Activated naive CD4-positive, alpha-beta T cell treated with anti-CD3 and anti-CD28 coated beads for 36 hours (primary cell): ENCODE measurements at regions not wholly inside any gene's neighbourhood (a gene's known extent, or its start where the extent isn't known, plus 50 kb on each side); places are given as distances from the start of the nearest gene placed in this dataset.

ENCODE experiments used
- CTCF ChIA-PET: fragments of 350-600 bp; sonication (Branson Sonifier 250); formaldehyde crosslinking; loops from one replicate; lab custom pipeline; 2021; ENCODE audit warnings: antibody characterized with exemption; lab: Charles Lee
- DNase-seq: peaks from one replicate; pipeline ENCODE4 v3.0.0-alpha.2; 2020
- H3K27ac Mint-ChIP-seq: one replicate; pipeline ENCODE4 v1.8.0; 2021; ENCODE audit warnings: mild to moderate bottlenecking, mixed read lengths
- H3K27me3 Mint-ChIP-seq: one replicate; pipeline ENCODE4 v1.8.0; 2021; ENCODE audit warnings: low read depth, mixed read lengths
- H3K36me3 Mint-ChIP-seq: one replicate; pipeline ENCODE4 v1.8.0; 2021; ENCODE audit warnings: low read depth, mixed read lengths
- H3K4me1 Mint-ChIP-seq: one replicate; pipeline ENCODE4 v1.8.0; 2021; ENCODE audit warnings: low read depth, mixed read lengths
- H3K4me3 Mint-ChIP-seq: one replicate; pipeline ENCODE4 v1.8.0; 2021; ENCODE audit warnings: mild to moderate bottlenecking, moderate library complexity, mixed read lengths
- H3K9me3 Mint-ChIP-seq: one replicate; pipeline ENCODE4 v1.8.0; 2021; ENCODE audit warnings: mixed read lengths
- intact Hi-C: fragments of 100-400 bp; cut with micrococcal nuclease; formaldehyde crosslinking; loops from one replicate; pipeline ENCODE4 v1.15.1; 2023

- Mint-ChIP-seq H3K9me3 (no peaks in the 10 kb centered on the region), H3K27me3 (no peaks in the 10 kb centered on the region), H3K36me3 (no peaks in the 10 kb centered on the region), H3K27ac (no peak overlapping the region), H3K4me1 (peaks cover 19% of the 10 kb centered on the region), H3K4me3 (no peak overlapping the region)
- intact Hi-C loops = no loop called here
- no peak for DNase-seq
- CTCF ChIA-PET = interaction anchor here (0.6 kb wide), 1 partner anchor 790 kb away, joined by 5 read pairs; no protein-coding TSS in a partner anchor
These were observed 567.2 kb downstream of the NPHP4 start for GRCh38 chr1:5424802-5425703.

- no peaks in the 10 kb centered on the region for H3K36me3 Mint-ChIP-seq
- DNase-seq = peak; percentile 51
- intact Hi-C loops = no loop called here
- no peaks in the 10 kb centered on the region for H3K9me3 Mint-ChIP-seq
- no peak overlapping the region for H3K4me3 Mint-ChIP-seq
- CTCF ChIA-PET = no interaction called here
- H3K4me1 Mint-ChIP-seq = peaks cover 19% of the 10 kb centered on the region
- no peaks in the 10 kb centered on the region for H3K27me3 Mint-ChIP-seq
- H3K27ac Mint-ChIP-seq = no peak overlapping the region
These were observed 569.1 kb downstream of the NPHP4 start for GRCh38 chr1:5423109-5423508.

DNA sequence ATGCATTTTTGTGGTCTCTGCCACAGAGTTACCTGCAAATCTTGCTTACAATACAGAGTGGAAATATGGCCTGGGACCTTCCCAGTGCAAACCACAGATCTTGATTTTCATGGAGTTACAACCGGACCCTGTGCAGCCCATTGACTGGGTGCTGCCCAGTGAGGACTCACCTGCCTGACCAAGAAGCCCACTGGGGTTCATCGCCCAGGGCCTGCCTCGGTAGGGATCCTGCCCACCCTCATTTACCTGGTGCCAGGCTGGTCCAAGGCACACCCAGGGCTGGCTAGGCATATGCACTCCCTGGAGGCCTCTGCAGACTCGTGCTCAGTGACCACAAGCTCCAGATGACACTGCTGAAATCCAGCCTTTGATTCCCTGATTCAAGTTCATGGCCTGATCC, 572.7 kb downstream of the NPHP4 start:
- intact Hi-C loops = no loop called here
- Mint-ChIP-seq H3K36me3 (no peaks in the 10 kb centered on the region), H3K27ac (no peak overlapping the region), H3K9me3 (no peaks in the 10 kb centered on the region), H3K4me3 (no peak overlapping the region), H3K27me3 (no peaks in the 10 kb centered on the region), H3K4me1 (peaks cover 22% of the 10 kb centered on the region)
- CTCF ChIA-PET = no interaction called here
- DNase-seq = no peak

GRCh38 chr1:5416518-5416917, 575.7 kb downstream of the NPHP4 start:
- no peak overlapping the region for H3K4me3 Mint-ChIP-seq
- H3K36me3 Mint-ChIP-seq = no peaks in the 10 kb centered on the region
- no peak overlapping the region for H3K27ac Mint-ChIP-seq
- CTCF ChIA-PET = interaction anchor here (0.6 kb wide), 1 partner anchor 17 kb away, joined by 3 read pairs; no protein-coding TSS in a partner anchor
- H3K27me3 Mint-ChIP-seq = no peaks in the 10 kb centered on the region
- no peaks in the 10 kb centered on the region for H3K9me3 Mint-ChIP-seq
- DNase-seq = no peak
- intact Hi-C loops = no loop called here
- peaks cover 5% of the 10 kb centered on the region for H3K4me1 Mint-ChIP-seq

GRCh38 chr1:5415606-5416005, 576.6 kb downstream of the NPHP4 start:
- Mint-ChIP-seq H3K36me3 (no peaks in the 10 kb centered on the region), H3K4me3 (no peak overlapping the region), H3K27me3 (no peaks in the 10 kb centered on the region), H3K27ac (no peak overlapping the region), H3K4me1 (peaks cover 8% of the 10 kb centered on the region), H3K9me3 (no peaks in the 10 kb centered on the region)
- DNase-seq = no peak
- intact Hi-C loops = no loop called here
- CTCF ChIA-PET = interaction anchor here (0.6 kb wide), 1 partner anchor 16 kb away, joined by 3 read pairs; no protein-coding TSS in a partner anchor

DNA sequence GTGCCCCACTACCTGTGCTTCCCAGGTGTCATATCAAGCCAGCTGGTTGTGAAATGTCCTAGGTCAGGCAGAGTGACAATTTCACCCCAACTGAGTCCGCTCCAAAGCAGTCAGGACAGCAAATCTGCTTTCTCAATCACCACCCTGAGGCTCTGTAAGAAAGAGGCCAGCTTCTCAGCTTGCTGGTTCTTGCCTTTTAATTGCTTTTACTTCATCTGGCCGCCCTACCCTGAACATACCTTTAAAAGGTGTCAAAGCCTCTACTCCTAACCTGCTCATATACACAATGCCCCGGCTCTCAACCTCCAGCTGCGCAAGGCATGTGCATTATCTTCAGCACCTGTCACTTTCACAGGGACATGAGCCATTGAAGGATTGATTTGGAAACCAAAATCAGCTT, 581.6 kb downstream of the NPHP4 start:
- Mint-ChIP-seq H3K9me3 (peaks cover 7% of the 10 kb centered on the region), H3K4me3 (no peak overlapping the region), H3K4me1 (peaks cover 5% of the 10 kb centered on the region), H3K36me3 (peaks cover 1% of the 10 kb centered on the region), H3K27me3 (no peaks in the 10 kb centered on the region), H3K27ac (no peak overlapping the region)
- intact Hi-C loops = no loop called here
- CTCF ChIA-PET = no interaction called here
- DNase-seq = no peak

GRCh38 chr1:5408401-5408800, 583.8 kb downstream of the NPHP4 start:
- H3K4me1 Mint-ChIP-seq = peaks cover 5% of the 10 kb centered on the region
- H3K27me3 Mint-ChIP-seq = no peaks in the 10 kb centered on the region
- CTCF ChIA-PET = no interaction called here
- no peak for DNase-seq
- peaks cover 7% of the 10 kb centered on the region for H3K9me3 Mint-ChIP-seq
- intact Hi-C loops = no loop called here
- H3K4me3 Mint-ChIP-seq = no peak overlapping the region
- peaks cover 1% of the 10 kb centered on the region for H3K36me3 Mint-ChIP-seq
- H3K27ac Mint-ChIP-seq = no peak overlapping the region

- peaks cover 1% of the 10 kb centered on the region for H3K36me3 Mint-ChIP-seq
- CTCF ChIA-PET = no interaction called here
- no peak for DNase-seq
- H3K4me1 Mint-ChIP-seq = peaks cover 2% of the 10 kb centered on the region
- peaks cover 7% of the 10 kb centered on the region for H3K9me3 Mint-ChIP-seq
- H3K4me3 Mint-ChIP-seq = no peak overlapping the region
- H3K27ac Mint-ChIP-seq = no peak overlapping the region
- intact Hi-C loops = no loop called here
- no peaks in the 10 kb centered on the region for H3K27me3 Mint-ChIP-seq
These were observed 587.0 kb downstream of the NPHP4 start for GRCh38 chr1:5405263-5405662.

- intact Hi-C loops = no loop called here
These were observed 587.6 kb downstream of the NPHP4 start for GRCh38 chr1:5404412-5405203.

GRCh38 chr1:5403935-5404334, 588.3 kb downstream of the NPHP4 start:
- intact Hi-C loops = no loop called here
- no peak overlapping the region for H3K27ac Mint-ChIP-seq
- no peak overlapping the region for H3K4me3 Mint-ChIP-seq
- peaks cover 7% of the 10 kb centered on the region for H3K9me3 Mint-ChIP-seq
- H3K4me1 Mint-ChIP-seq = peaks cover 13% of the 10 kb centered on the region
- no peaks in the 10 kb centered on the region for H3K36me3 Mint-ChIP-seq
- CTCF ChIA-PET = no interaction called here
- H3K27me3 Mint-ChIP-seq = no peaks in the 10 kb centered on the region
- no peak for DNase-seq

More at GRCh38 chr1:5404412-5405203, 587.6 kb downstream of the NPHP4 start:
- Mint-ChIP-seq H3K4me3 (no peak overlapping the region), H3K4me1 (peaks cover 9% of the 10 kb centered on the region), H3K27ac (no peak overlapping the region), H3K36me3 (no peaks in the 10 kb centered on the region), H3K9me3 (peaks cover 7% of the 10 kb centered on the region), H3K27me3 (no peaks in the 10 kb centered on the region)
- CTCF ChIA-PET = no interaction called here
- no peak for DNase-seq

DNA sequence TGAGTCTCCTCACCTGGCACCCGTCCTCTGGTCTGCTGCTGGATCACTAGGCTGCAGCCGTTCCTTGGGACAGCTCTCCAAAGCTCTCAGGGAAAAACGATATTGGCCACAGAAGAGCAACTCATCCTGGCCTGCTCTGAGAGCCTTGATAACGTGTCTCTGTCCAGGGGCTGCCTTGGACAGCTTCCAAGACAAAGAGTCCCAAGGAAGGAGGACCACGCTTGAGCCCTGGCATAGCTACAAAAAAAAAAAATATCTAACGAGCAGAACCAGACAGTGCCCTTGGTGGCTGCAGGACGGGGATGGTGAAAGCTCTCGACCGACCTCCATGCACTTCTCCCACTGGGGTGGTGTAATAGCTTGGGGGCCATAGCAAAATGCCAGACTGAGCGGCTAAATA, 589.6 kb downstream of the NPHP4 start:
- no peak overlapping the region for H3K27ac Mint-ChIP-seq
- no peak overlapping the region for H3K4me3 Mint-ChIP-seq
- H3K36me3 Mint-ChIP-seq = no peaks in the 10 kb centered on the region
- peaks cover 13% of the 10 kb centered on the region for H3K4me1 Mint-ChIP-seq
- CTCF ChIA-PET = no interaction called here
- intact Hi-C loops = no loop called here
- H3K27me3 Mint-ChIP-seq = no peaks in the 10 kb centered on the region
- H3K9me3 Mint-ChIP-seq = no peaks in the 10 kb centered on the region
- DNase-seq = no peak

- Mint-ChIP-seq H3K27ac (no peak overlapping the region), H3K4me3 (no peak overlapping the region), H3K4me1 (peaks cover 13% of the 10 kb centered on the region), H3K9me3 (no peaks in the 10 kb centered on the region), H3K36me3 (no peaks in the 10 kb centered on the region), H3K27me3 (no peaks in the 10 kb centered on the region)
- DNase-seq = no peak
- intact Hi-C loops = no loop called here
- CTCF ChIA-PET = interaction anchor here (0.7 kb wide), 1 partner anchor 16 kb away, joined by 3 read pairs; no protein-coding TSS in a partner anchor
These were observed 592.5 kb downstream of the NPHP4 start for GRCh38 chr1:5399771-5400170.
